HG02798 (cell line): ENCODE measurements at regions not wholly inside any gene's neighbourhood (a gene's known extent, or its start where the extent isn't known, plus 50 kb on each side); places are given as distances from the start of the nearest gene placed in this dataset.

ENCODE experiments used
- ATAC-seq: cut with Tn5 transposase; IDR thresholded peaks from one replicate; pipeline ENCODE4 v1.9.1; 2021; ENCODE audit warnings: mild to moderate bottlenecking; ENCODE audit not compliant: unreplicated experiment, poor library complexity

GRCh38 chr6:113146878-113147277 lies 710.3 kb upstream of the MARCKS start:
- no peak for ATAC-seq

- ATAC-seq, result no peak
These were observed 709.6 kb upstream of the MARCKS start for GRCh38 chr6:113147544-113147943.

GRCh38 chr6:113148566-113148965 lies 708.6 kb upstream of the MARCKS start:
- ATAC-seq, result no peak

GRCh38 chr6:113149511-113149910 lies 707.6 kb upstream of the MARCKS start:
- no peak for ATAC-seq

- ATAC-seq, result no peak
These were observed 696.7 kb upstream of the MARCKS start for GRCh38 chr6:113160306-113161017.

GRCh38 chr6:113161018-113161315 lies 696.2 kb upstream of the MARCKS start:
- ATAC-seq, result no peak

GRCh38 chr6:113162739-113163138 lies 694.4 kb upstream of the MARCKS start:
- no peak for ATAC-seq

GRCh38 chr6:113168057-113168456 lies 689.1 kb upstream of the MARCKS start:
- no peak for ATAC-seq

- no peak for ATAC-seq
These were observed 687.7 kb upstream of the MARCKS start for GRCh38 chr6:113169484-113169883.

- no peak for ATAC-seq
These were observed 686.7 kb upstream of the MARCKS start for GRCh38 chr6:113170454-113170853.

- ATAC-seq, result no peak
These were observed 685.3 kb upstream of the MARCKS start for GRCh38 chr6:113171882-113172281.

GRCh38 chr6:113172531-113172966 lies 684.6 kb upstream of the MARCKS start:
- ATAC-seq, result no peak

GRCh38 chr6:113178349-113178748 lies 678.8 kb upstream of the MARCKS start:
- ATAC-seq, result no peak

GRCh38 chr6:113181164-113181563 lies 676.0 kb upstream of the MARCKS start:
- ATAC-seq, result no peak

- ATAC-seq, result no peak
These were observed 674.6 kb upstream of the MARCKS start for GRCh38 chr6:113182370-113183141.

- no peak for ATAC-seq
These were observed 672.9 kb upstream of the MARCKS start for GRCh38 chr6:113184291-113184690.

GRCh38 chr6:113184736-113185135 lies 672.4 kb upstream of the MARCKS start:
- no peak for ATAC-seq

- no peak for ATAC-seq
These were observed 671.8 kb upstream of the MARCKS start for GRCh38 chr6:113185299-113185698.

GRCh38 chr6:113187661-113188060 lies 669.5 kb upstream of the MARCKS start:
- ATAC-seq, result no peak

GRCh38 chr6:113188962-113189361 lies 668.2 kb upstream of the MARCKS start:
- ATAC-seq, result no peak

GRCh38 chr6:113190170-113190569 lies 667.0 kb upstream of the MARCKS start:
- no peak for ATAC-seq

GRCh38 chr6:113194090-113194489 lies 663.1 kb upstream of the MARCKS start:
- no peak for ATAC-seq
